Pancreas (tissue), 10 donors: ENCODE measurements at regions not wholly inside any gene's neighbourhood (a gene's known extent, or its start where the extent isn't known, plus 50 kb on each side); places are given as distances from the start of the nearest gene placed in this dataset.
"Not testable (repeated sequence)": the region's sequence is repeated elsewhere in the genome, so short reads cannot be mapped to it uniquely, and the experiment has no call there.

ENCODE experiments used
- ATAC-seq, 4 donors: fragments of 200-7000 bp; cut with Tn5 transposase; one replicate each; pipeline versions ENCODE4 v1.8.0 to v1.9.1; 2020; ENCODE audit warnings: mild to moderate bottlenecking in 4 of 4, moderate library complexity in 4 of 4
- DNase-seq, 6 donors: peaks; one replicate each; pipeline ENCODE4 v3.0.0-alpha.2; 2020
- FAIRE-seq: peaks from 2 replicates; lab custom pipeline; 2012; peaks lifted over from hg19 to GRCh38; lab: Jason Lieb, UNC
- H3K27ac ChIP-seq, 4 donors: fragments of 200-600 bp; sonication (generic); 1 replicate in 3 of 4; 2 replicates in 1 of 4; pipeline versions ENCODE4 v1.5.0 to v1.8.0; 2020
- H3K27me3 ChIP-seq, 4 donors: fragments of 200-600 bp; one replicate each; pipeline ENCODE4 v1.8.0; 2021
- H3K36me3 ChIP-seq, 3 donors: fragments of 200-600 bp; sonication (generic) in 1 of 3; one replicate each; pipeline versions ENCODE4 v1.5.0 to v1.8.0; 2020 to 2021
- H3K4me1 ChIP-seq, 3 donors: fragments of 200-600 bp; one replicate each; pipeline ENCODE4 v1.8.0; 2021
- H3K4me3 ChIP-seq, 4 donors: fragments of 200-600 bp; sonication (generic) in 2 of 4; one replicate each; pipeline versions ENCODE4 v1.5.0 to v1.8.0; 2020 to 2021
- H3K9me3 ChIP-seq, 4 donors: fragments of 200-600 bp; one replicate each; pipeline ENCODE4 v1.8.0; 2021
- CTCF ChIP-seq, 4 donors: fragments of 200-600 bp; sonication (generic) in 3 of 4; IDR thresholded peaks; one replicate each; pipeline versions ENCODE4 v1.5.0 to v1.8.0; 2021; ENCODE audit warnings: antibody characterized with exemption in 4 of 4
- WGBS, 2 donors: extraction: QIAGEN DNeasy Blood & Tissue Kit; methylation state at CpG; one replicate each; pipeline ENCODE4 v1.1.7; 2013; 5-methylcytosine and 5-hydroxymethylcytosine counted together
- intact Hi-C, 3 donors: fragments of 100-400 bp; cut with DNase I; formaldehyde crosslinking; loops; one replicate each; pipeline versions ENCODE4 v1.11.1 to v1.14.2; 2022
- donor health status: healthy with polysubstance abuse.
- donor health status: DM: no; HTN: no; CAD: no; lungs with moderate emphysema.
- donor health status: DM: no; HTN: no; CAD: no.
- donor health status: control.
- donor health status: control.
- donor health status: Bipolar disorder and iron deficiency.
- donor health status: DM: yes; HTN: yes; CAD: no.
- donor health status: DM: no; HTN: no; CAD: no.
- donor health status: DM: no; HTN: no; CAD: no.
- donor health status: DM: yes; HTN: yes; CAD: no.

DNA sequence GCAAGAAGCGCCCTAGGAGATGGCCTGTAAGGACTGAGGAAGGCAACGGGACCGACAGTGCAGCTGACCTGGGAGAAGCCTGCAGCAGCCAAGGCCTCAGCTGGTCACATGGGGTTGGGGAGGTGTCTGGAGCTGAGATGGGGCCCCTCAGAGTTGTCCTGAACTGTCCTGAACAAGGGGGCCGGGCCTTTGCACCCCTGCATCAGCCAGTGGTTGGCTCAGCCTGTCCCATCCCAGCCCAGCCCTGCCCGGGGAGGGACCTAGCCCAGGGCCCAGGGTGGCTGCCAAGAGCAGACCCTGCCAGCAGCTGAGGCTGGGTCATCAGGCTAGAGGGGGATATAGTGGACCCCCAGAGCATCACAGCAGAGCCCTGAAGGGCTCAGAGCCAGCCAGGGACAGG, 122.8 kb upstream of the PPP1R26 start:
- Histone ChIP-seq H3K4me1 (no peaks in the 10 kb centered on the region), H3K27ac (no peak overlapping the region), H3K4me3 (no peak overlapping the region), H3K9me3 (no peaks in the 10 kb centered on the region), H3K27me3 (no peaks in the 10 kb centered on the region), H3K36me3 (no peaks in the 10 kb centered on the region)
- TF ChIP-seq CTCF (IDR thresholded peaks at IDR 0.05) = no peak
- ATAC-seq = no peak
- intact Hi-C loops = no loop called here
- FAIRE-seq = no peak
- WGBS, 2 donors = 66 to 82% methylated on average over 5 of the region's 5 CpGs
- DNase-seq = peak in 1 of 6 donors; percentile 13

- Histone ChIP-seq H3K36me3 (no peaks in the 10 kb centered on the region), H3K27ac (no peak overlapping the region), H3K4me1 (no peaks in the 10 kb centered on the region), H3K27me3 (no peaks in the 10 kb centered on the region), H3K4me3 (no peak overlapping the region), H3K9me3 (no peaks in the 10 kb centered on the region)
- peak in 1 of 6 donors; percentile 21 for DNase-seq
- 51 to 54% methylated on average over 24 of the region's 24 CpGs for WGBS, 2 donors
- no peak for TF ChIP-seq CTCF (IDR thresholded peaks at IDR 0.05)
- ATAC-seq = no peak
- no peak for FAIRE-seq
- intact Hi-C loops = no loop called here
These were observed 121.6 kb upstream of the PPP1R26 start for GRCh38 chr9:135357863-135358551.

DNA sequence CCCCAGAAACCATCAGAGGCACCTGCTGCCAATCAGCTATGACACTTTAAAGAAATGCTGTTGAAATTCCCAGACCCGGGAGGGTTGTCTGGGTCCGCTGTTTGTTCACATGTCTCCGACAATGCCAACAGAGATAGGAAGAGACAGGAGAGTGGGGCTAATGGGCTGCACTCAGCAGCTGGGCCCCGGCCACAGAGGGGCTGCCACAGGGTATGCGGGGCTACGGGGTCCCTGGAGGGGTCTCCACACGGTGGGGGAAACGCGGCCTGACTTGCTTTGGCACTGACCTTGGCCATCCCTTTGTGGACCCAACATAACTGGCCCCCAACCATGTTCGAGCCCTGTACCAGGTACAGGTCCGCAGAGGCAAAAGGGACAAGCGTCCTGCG, 121.0 kb upstream of the PPP1R26 start:
- TF ChIP-seq CTCF (IDR thresholded peaks at IDR 0.05) = no peak
- ATAC-seq (no peak), DNase-seq (peak in 1 of 6 donors; percentile 34), FAIRE-seq (no peak)
- H3K27me3 ChIP-seq = no peaks in the 10 kb centered on the region
- no peaks in the 10 kb centered on the region for H3K36me3 ChIP-seq
- intact Hi-C loops = no loop called here
- no peak overlapping the region for H3K27ac ChIP-seq
- no peaks in the 10 kb centered on the region for H3K9me3 ChIP-seq
- no peaks in the 10 kb centered on the region for H3K4me1 ChIP-seq
- 53 to 54% methylated on average over 13 of the region's 13 CpGs for WGBS, 2 donors
- no peak overlapping the region for H3K4me3 ChIP-seq

DNA sequence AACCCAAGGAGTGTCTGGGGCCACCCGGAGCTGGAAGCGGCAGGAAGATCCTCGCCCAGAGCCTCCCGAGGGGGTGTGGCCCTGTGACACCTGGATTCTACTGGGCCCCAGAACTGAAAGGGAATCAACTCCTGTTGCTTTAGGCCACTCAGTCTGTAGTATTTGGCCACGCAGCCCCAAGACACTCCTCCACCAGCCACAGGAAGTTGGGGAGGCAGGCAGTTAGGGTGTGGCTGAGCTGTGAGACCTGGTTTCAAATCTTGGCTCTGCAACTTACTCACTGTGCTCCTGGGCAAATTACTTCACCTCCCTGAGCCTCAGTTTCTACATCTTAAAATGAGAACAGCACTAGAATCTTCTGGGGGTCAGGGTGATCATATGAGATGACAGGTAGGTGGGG, 119.8 kb upstream of the PPP1R26 start:
- Histone ChIP-seq H3K4me1 (no peaks in the 10 kb centered on the region), H3K4me3 (no peak overlapping the region), H3K36me3 (no peaks in the 10 kb centered on the region), H3K27me3 (no peaks in the 10 kb centered on the region), H3K27ac (no peak overlapping the region), H3K9me3 (no peaks in the 10 kb centered on the region)
- no peak for TF ChIP-seq CTCF (IDR thresholded peaks at IDR 0.05)
- intact Hi-C loops = no loop called here
- WGBS, 2 donors = 80 to 83% methylated on average over 5 of the region's 5 CpGs
- ATAC-seq (no peak), DNase-seq (no peak), FAIRE-seq (no peak)

DNA sequence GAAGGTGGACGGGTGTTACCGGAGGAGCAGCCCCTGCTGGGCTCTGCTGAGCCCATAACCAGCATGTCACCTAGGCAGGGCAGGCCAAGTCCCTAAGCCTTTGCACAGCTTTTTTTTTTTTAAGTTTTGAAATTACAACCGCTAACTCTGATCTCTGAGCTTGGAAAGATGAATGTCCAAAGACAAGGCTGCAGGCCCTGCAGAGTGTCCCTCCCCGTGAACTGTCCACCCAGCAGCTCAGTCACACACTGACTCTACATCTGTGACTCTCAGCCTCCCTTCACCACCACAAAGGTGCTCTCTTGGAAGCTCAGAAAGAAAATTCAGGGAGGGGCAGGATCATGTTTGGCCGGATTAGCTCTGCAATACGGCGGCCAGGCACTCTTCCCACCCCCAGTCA, 119.0 kb upstream of the PPP1R26 start:
- FAIRE-seq = no peak
- Histone ChIP-seq H3K4me3 (no peak overlapping the region), H3K9me3 (no peaks in the 10 kb centered on the region), H3K36me3 (no peaks in the 10 kb centered on the region), H3K4me1 (no peaks in the 10 kb centered on the region), H3K27ac (no peak overlapping the region), H3K27me3 (no peaks in the 10 kb centered on the region)
- ATAC-seq = no peak
- TF ChIP-seq CTCF (IDR thresholded peaks at IDR 0.05) = no peak
- intact Hi-C loops = no loop called here
- no peak for DNase-seq
- WGBS, 2 donors = 72 to 74% methylated on average over 7 of the region's 7 CpGs

DNA sequence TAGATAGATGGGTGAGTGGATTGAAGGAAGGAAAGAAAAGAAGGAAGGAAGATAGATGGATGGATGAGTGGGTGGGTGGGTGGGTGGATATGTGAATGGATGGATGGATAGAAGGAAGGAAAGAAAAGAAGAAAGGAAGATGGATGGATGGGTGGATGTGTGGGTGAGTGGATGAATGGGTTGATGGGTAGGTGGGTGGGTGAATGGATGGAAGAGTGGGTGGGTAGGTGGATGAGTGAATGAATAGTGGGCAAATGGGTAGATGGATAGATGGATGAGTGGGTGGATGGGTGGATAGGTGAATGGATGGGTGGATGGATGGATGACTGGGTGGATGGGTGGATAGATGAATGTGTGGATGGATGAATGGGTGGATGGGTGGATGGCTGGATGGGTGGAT, 117.9 kb upstream of the PPP1R26 start:
- H3K9me3 ChIP-seq, H3K4me3 ChIP-seq, H3K27ac ChIP-seq, intact Hi-C loops, H3K4me1 ChIP-seq, DNase-seq, ATAC-seq, H3K27me3 ChIP-seq, H3K36me3 ChIP-seq, FAIRE-seq: not testable (repeated sequence)
